ENCODE measurements at regions not wholly inside any gene's neighbourhood (a gene's known extent, or its start where the extent isn't known, plus 50 kb on each side); places are given as distances from the start of the nearest gene placed in this dataset.

DNA sequence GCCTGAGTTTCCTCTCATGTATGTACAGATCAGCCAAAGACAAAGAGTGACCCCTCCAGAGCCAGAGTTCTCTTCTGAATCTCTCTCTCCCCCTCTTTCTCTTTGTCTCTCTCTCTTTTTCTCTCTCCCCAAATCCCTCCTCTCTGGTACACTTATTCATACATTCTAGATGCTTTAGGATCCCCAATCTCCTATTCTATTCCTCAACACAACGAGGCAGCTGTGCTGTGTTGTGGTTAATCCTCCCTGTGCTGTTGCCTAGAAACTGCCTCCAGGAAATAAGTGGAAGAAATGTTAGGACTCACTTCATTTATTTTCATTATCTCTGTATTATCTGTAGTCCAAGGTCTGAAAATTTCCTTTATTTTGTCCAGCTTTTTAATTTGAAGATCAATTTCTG lies 350.5 kb upstream of the OR4E1 start:
- Histone ChIP-seq H3K4me3 (ENCODE audit: low read depth in 1 of 3, low read length in 3 of 3) (no peak overlapping the region), H3K27ac (ENCODE audit: low read depth in 1 of 2, low read length in 2 of 2) (no peak overlapping the region), H3K4me1 (ENCODE audit: control insufficient read depth in 4 of 4, insufficient read depth in 4 of 4, low read length in 3 of 4) (no peaks in the 10 kb centered on the region), H3K9ac (ENCODE audit: low read depth in 1 of 2, low read length in 2 of 2) (no peak overlapping the region), H3K27me3 (ENCODE audit: control insufficient read depth in 4 of 4, insufficient read depth in 4 of 4, low read length in 3 of 4) (peaks cover 0 to 9% (median 0%) of the 10 kb centered on the region in 4 donors), H3K9me3 (ENCODE audit: control insufficient read depth in 4 of 4, low read length in 3 of 4) (no peaks in the 10 kb centered on the region), H3K36me3 (ENCODE audit: control insufficient read depth in 4 of 4, insufficient read depth in 3 of 4, low read depth in 1 of 4, low read length in 3 of 4) (no peaks in the 10 kb centered on the region)
- TF ChIP-seq TAF1 (conservative IDR thresholded peaks at IDR 0.05) = no peak
- TF ChIP-seq RXRA (IDR thresholded peaks at IDR 0.05) = no peak
- WGBS = 23% methylated on average over 1 of the region's 1 CpG
- DNase-seq (ENCODE audit: low spot score) = no peak

DNA sequence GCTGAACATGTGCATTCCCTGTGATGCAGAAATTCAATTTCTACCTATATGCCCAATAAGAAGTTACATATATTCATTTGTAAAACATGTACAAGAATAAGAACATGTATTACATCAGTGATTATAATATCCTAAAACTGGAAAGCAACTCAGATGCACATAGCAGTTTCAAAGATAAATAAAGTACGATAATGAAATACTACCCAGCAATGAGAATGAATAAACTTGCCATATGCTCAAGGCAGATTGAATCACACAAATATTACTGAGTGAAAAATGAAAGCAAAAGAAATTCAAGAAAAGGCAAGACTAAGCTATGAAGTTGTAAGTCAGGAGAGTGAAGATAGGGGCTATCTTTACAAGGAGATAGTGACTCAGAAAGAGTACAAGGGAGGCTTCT lies 345.3 kb upstream of the OR4E1 start:
- no peaks in the 10 kb centered on the region for H3K9me3 ChIP-seq (ENCODE audit: control insufficient read depth in 4 of 4, low read length in 3 of 4)
- no peak overlapping the region for H3K27ac ChIP-seq (ENCODE audit: low read depth in 1 of 2, low read length in 2 of 2)
- DNase-seq (ENCODE audit: low spot score) = no peak
- H3K9ac ChIP-seq (ENCODE audit: low read depth in 1 of 2, low read length in 2 of 2) = no peak overlapping the region
- no peaks in the 10 kb centered on the region for H3K36me3 ChIP-seq (ENCODE audit: control insufficient read depth in 4 of 4, insufficient read depth in 3 of 4, low read depth in 1 of 4, low read length in 3 of 4)
- 78% methylated on average over 1 of the region's 1 CpG for WGBS
- TF ChIP-seq RAD21 (IDR thresholded peaks at IDR 0.05) (no peak), NR2F2 (IDR thresholded peaks at IDR 0.05) (no peak), TAF1 (conservative IDR thresholded peaks at IDR 0.05) (no peak), FOXA1 (IDR thresholded peaks at IDR 0.05) (no peak), HNF4G (IDR thresholded peaks at IDR 0.05) (no peak), SP1 (IDR thresholded peaks at IDR 0.05) (no peak)
- TF ChIP-seq, protein P1, sequence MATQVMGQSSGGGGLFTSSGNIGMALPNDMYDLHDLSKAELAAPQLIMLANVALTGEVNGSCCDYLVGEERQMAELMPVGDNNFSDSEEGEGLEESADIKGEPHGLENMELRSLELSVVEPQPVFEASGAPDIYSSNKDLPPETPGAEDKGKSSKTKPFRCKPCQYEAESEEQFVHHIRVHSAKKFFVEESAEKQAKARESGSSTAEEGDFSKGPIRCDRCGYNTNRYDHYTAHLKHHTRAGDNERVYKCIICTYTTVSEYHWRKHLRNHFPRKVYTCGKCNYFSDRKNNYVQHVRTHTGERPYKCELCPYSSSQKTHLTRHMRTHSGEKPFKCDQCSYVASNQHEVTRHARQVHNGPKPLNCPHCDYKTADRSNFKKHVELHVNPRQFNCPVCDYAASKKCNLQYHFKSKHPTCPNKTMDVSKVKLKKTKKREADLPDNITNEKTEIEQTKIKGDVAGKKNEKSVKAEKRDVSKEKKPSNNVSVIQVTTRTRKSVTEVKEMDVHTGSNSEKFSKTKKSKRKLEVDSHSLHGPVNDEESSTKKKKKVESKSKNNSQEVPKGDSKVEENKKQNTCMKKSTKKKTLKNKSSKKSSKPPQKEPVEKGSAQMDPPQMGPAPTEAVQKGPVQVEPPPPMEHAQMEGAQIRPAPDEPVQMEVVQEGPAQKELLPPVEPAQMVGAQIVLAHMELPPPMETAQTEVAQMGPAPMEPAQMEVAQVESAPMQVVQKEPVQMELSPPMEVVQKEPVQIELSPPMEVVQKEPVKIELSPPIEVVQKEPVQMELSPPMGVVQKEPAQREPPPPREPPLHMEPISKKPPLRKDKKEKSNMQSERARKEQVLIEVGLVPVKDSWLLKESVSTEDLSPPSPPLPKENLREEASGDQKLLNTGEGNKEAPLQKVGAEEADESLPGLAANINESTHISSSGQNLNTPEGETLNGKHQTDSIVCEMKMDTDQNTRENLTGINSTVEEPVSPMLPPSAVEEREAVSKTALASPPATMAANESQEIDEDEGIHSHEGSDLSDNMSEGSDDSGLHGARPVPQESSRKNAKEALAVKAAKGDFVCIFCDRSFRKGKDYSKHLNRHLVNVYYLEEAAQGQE (IDR thresholded peaks at IDR 0.05) = no peak
- TF ChIP-seq, protein P2, sequence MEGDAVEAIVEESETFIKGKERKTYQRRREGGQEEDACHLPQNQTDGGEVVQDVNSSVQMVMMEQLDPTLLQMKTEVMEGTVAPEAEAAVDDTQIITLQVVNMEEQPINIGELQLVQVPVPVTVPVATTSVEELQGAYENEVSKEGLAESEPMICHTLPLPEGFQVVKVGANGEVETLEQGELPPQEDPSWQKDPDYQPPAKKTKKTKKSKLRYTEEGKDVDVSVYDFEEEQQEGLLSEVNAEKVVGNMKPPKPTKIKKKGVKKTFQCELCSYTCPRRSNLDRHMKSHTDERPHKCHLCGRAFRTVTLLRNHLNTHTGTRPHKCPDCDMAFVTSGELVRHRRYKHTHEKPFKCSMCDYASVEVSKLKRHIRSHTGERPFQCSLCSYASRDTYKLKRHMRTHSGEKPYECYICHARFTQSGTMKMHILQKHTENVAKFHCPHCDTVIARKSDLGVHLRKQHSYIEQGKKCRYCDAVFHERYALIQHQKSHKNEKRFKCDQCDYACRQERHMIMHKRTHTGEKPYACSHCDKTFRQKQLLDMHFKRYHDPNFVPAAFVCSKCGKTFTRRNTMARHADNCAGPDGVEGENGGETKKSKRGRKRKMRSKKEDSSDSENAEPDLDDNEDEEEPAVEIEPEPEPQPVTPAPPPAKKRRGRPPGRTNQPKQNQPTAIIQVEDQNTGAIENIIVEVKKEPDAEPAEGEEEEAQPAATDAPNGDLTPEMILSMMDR (IDR thresholded peaks at IDR 0.05; ENCODE audit: low read depth, low read length, missing input control) = no peak
- TF ChIP-seq, protein P3, sequence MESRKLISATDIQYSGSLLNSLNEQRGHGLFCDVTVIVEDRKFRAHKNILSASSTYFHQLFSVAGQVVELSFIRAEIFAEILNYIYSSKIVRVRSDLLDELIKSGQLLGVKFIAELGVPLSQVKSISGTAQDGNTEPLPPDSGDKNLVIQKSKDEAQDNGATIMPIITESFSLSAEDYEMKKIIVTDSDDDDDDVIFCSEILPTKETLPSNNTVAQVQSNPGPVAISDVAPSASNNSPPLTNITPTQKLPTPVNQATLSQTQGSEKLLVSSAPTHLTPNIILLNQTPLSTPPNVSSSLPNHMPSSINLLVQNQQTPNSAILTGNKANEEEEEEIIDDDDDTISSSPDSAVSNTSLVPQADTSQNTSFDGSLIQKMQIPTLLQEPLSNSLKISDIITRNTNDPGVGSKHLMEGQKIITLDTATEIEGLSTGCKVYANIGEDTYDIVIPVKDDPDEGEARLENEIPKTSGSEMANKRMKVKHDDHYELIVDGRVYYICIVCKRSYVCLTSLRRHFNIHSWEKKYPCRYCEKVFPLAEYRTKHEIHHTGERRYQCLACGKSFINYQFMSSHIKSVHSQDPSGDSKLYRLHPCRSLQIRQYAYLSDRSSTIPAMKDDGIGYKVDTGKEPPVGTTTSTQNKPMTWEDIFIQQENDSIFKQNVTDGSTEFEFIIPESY (IDR thresholded peaks at IDR 0.05) = no peak
- TF ChIP-seq, protein P4, sequence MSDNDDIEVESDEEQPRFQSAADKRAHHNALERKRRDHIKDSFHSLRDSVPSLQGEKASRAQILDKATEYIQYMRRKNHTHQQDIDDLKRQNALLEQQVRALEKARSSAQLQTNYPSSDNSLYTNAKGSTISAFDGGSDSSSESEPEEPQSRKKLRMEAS (IDR thresholded peaks at IDR 0.05) = no peak
- no peak overlapping the region for H3K4me3 ChIP-seq (ENCODE audit: low read depth in 1 of 3, low read length in 3 of 3)
- H3K4me1 ChIP-seq (ENCODE audit: control insufficient read depth in 4 of 4, insufficient read depth in 4 of 4, low read length in 3 of 4) = no peaks in the 10 kb centered on the region
- H3K27me3 ChIP-seq (ENCODE audit: control insufficient read depth in 4 of 4, insufficient read depth in 4 of 4, low read length in 3 of 4) = no peaks in the 10 kb centered on the region

DNA sequence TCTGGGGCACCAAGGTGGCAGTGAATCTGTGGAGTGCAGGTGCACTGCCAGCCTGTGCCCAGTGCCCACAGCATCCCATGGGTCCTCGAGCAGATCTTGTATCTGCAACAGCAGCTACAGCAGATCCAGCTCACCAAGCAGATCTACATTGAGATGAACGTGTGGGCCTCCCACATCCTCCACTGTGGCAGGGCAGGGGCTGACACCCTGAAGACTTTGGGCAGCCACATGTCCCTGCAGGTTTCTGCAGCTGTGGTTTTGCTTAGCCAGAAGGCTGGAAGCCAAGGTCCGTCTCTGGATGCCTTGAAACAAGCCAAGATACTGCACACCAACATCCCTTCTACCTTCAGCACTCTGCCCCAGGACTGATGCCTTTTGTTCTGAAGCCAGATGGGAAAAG lies 338.8 kb upstream of the OR4E1 start:
- Histone ChIP-seq H3K4me1 (ENCODE audit: control insufficient read depth in 4 of 4, insufficient read depth in 4 of 4, low read length in 3 of 4) (no peaks in the 10 kb centered on the region), H3K9ac (ENCODE audit: low read depth in 1 of 2, low read length in 2 of 2) (no peak overlapping the region), H3K4me3 (ENCODE audit: low read depth in 1 of 3, low read length in 3 of 3) (no peak overlapping the region), H3K36me3 (ENCODE audit: control insufficient read depth in 4 of 4, insufficient read depth in 3 of 4, low read depth in 1 of 4, low read length in 3 of 4) (no peaks in the 10 kb centered on the region), H3K9me3 (ENCODE audit: control insufficient read depth in 4 of 4, low read length in 3 of 4) (peaks cover 0 to 7% (median 2%) of the 10 kb centered on the region in 4 donors), H3K27ac (ENCODE audit: low read depth in 1 of 2, low read length in 2 of 2) (no peak overlapping the region), H3K27me3 (ENCODE audit: control insufficient read depth in 4 of 4, insufficient read depth in 4 of 4, low read length in 3 of 4) (no peaks in the 10 kb centered on the region)
- no peak for DNase-seq (ENCODE audit: low spot score)
- WGBS = 57% methylated on average over 3 of the region's 3 CpGs
- TF ChIP-seq, protein P2 (IDR thresholded peaks at IDR 0.05; ENCODE audit: low read depth, low read length, missing input control) = no peak
- TF ChIP-seq FOXA2 (IDR thresholded peaks at IDR 0.05) (no peak), HNF4A (conservative IDR thresholded peaks at IDR 0.05) (no peak), JUND (IDR thresholded peaks at IDR 0.05) (no peak), GABPA (IDR thresholded peaks at IDR 0.05 in 1 of 2, conservative IDR thresholded peaks at IDR 0.05 in 1 of 2) (no peak), FOXA1 (IDR thresholded peaks at IDR 0.05) (no peak), HNF4G (IDR thresholded peaks at IDR 0.05) (no peak)
- TF ChIP-seq, protein P4 (IDR thresholded peaks at IDR 0.05) = no peak
- TF ChIP-seq, protein P5, sequence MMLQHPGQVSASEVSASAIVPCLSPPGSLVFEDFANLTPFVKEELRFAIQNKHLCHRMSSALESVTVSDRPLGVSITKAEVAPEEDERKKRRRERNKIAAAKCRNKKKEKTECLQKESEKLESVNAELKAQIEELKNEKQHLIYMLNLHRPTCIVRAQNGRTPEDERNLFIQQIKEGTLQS (IDR thresholded peaks at IDR 0.05) = no peak

Measured in liver (tissue), 8 donors.